Neural cell (in vitro differentiated cells): ENCODE measurements at regions not wholly inside any gene's neighbourhood (a gene's known extent, or its start where the extent isn't known, plus 50 kb on each side); places are given as distances from the start of the nearest gene placed in this dataset.

Source experiments
- EP300 ChIP-seq: fragments of 450-650 bp; conservative IDR thresholded peaks from 2 replicates; pipeline ENCODE4 v1.6.1; 2014; ENCODE audit warnings: antibody characterized with exemption, mild to moderate bottlenecking, moderate library complexity; ENCODE audit not compliant: poor library complexity, severe bottlenecking
- EZH2 ChIP-seq: fragments of 200-600, 300-800 bp; shearing (Covaris generic), sonication (generic); IDR thresholded peaks from 2 replicates; pipeline ENCODE4 v1.6.1; 2014; ENCODE audit warnings: antibody characterized with exemption, low read length, borderline replicate concordance, mild to moderate bottlenecking; ENCODE audit not compliant: insufficient read depth, poor library complexity, severe bottlenecking
- MXI1 ChIP-seq: fragments of 450-650 bp; conservative IDR thresholded peaks from 2 replicates; pipeline ENCODE4 v1.6.1; 2014; ENCODE audit warnings: antibody characterized with exemption, mild to moderate bottlenecking; ENCODE audit not compliant: poor library complexity, severe bottlenecking
- POLR2AphosphoS5 ChIP-seq: IDR thresholded peaks from 2 replicates; pipeline ENCODE4 v1.6.1; 2012
- RAD21 ChIP-seq: fragments of 450-650 bp; conservative IDR thresholded peaks from 2 replicates; pipeline ENCODE4 v1.6.1; 2014; ENCODE audit warnings: antibody characterized with exemption, mild to moderate bottlenecking, moderate library complexity
- REST ChIP-seq: IDR thresholded peaks from 2 replicates; pipeline ENCODE4 v1.6.1; 2012; ENCODE audit warnings: borderline replicate concordance
- SMC3 ChIP-seq: fragments of 450-650 bp; conservative IDR thresholded peaks from 2 replicates; pipeline ENCODE4 v1.6.1; 2014; ENCODE audit warnings: antibody characterized with exemption, mild to moderate bottlenecking, moderate library complexity; ENCODE audit not compliant: poor library complexity
- TAF1 ChIP-seq: IDR thresholded peaks from 2 replicates; pipeline ENCODE4 v1.6.1; 2012; ENCODE audit warnings: low read depth
- TF ChIP-seq, protein P1 (sequence below): fragments of 450-650 bp; IDR thresholded peaks from 2 replicates; pipeline ENCODE4 v1.5.1; 2014; ENCODE audit warnings: antibody characterized with exemption, mild to moderate bottlenecking, moderate library complexity; ENCODE audit not compliant: poor library complexity, severe bottlenecking

DNA sequence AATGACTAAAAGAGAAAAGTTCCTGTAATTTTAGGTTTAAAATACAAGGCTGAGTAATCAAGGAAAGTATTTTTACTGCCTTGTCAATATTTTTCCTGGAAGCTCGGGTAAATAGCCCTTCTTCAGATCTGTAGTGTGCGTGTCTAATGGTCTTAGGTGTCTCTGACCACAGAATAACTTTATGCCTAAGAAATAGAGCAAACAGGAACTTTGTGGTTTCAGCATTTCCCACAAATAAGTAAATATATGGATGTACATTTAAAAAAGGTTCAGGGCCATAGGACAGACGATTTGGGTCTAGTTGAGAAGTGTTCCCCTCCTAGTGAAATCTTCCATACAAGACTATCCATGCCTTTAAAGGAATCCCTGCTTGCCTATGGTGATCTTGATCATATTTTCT is 107.0 kb downstream of the ZC3H11B start:
- TF ChIP-seq, protein P1, sequence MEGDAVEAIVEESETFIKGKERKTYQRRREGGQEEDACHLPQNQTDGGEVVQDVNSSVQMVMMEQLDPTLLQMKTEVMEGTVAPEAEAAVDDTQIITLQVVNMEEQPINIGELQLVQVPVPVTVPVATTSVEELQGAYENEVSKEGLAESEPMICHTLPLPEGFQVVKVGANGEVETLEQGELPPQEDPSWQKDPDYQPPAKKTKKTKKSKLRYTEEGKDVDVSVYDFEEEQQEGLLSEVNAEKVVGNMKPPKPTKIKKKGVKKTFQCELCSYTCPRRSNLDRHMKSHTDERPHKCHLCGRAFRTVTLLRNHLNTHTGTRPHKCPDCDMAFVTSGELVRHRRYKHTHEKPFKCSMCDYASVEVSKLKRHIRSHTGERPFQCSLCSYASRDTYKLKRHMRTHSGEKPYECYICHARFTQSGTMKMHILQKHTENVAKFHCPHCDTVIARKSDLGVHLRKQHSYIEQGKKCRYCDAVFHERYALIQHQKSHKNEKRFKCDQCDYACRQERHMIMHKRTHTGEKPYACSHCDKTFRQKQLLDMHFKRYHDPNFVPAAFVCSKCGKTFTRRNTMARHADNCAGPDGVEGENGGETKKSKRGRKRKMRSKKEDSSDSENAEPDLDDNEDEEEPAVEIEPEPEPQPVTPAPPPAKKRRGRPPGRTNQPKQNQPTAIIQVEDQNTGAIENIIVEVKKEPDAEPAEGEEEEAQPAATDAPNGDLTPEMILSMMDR: no peak
- TF ChIP-seq TAF1 (no peak), POLR2AphosphoS5 (no peak), EZH2 (no peak), RAD21 (no peak), SMC3 (no peak), EP300 (no peak), MXI1 (no peak), REST (no peak)
